Lung (tissue), 11 donors: ENCODE measurements at regions not wholly inside any gene's neighbourhood (a gene's known extent, or its start where the extent isn't known, plus 50 kb on each side); places are given as distances from the start of the nearest gene placed in this dataset.

Experiments
- ATAC-seq: fragments of 200-7000 bp; cut with Tn5 transposase; one replicate; pipeline ENCODE4 v1.9.1; 2020; ENCODE audit warnings: moderate number of reproducible peaks; ENCODE audit not compliant: insufficient read depth, low FRiP score
- DNase-seq, 3 donors: peaks; one replicate each; pipeline ENCODE4 v3.0.0-alpha.2; 2013 to 2017
- H3K27ac ChIP-seq, 2 donors: one replicate each; pipeline ENCODE4 v1.5.1; 2013; ENCODE audit warnings: mild to moderate bottlenecking in 2 of 2, moderate library complexity in 2 of 2, control low read depth in 1 of 2, inconsistent platforms in 1 of 2, low read depth in 1 of 2, low read length in 1 of 2
- H3K27me3 ChIP-seq, 3 donors: one replicate each; pipeline ENCODE4 v1.5.1; 2013; ENCODE audit warnings: low read length in 2 of 3; ENCODE audit not compliant: control insufficient read depth in 3 of 3, insufficient read depth in 3 of 3
- H3K36me3 ChIP-seq, 4 donors: one replicate each; pipeline ENCODE4 v1.5.1; 2013; ENCODE audit warnings: low read length in 4 of 4, mild to moderate bottlenecking in 1 of 4, moderate library complexity in 1 of 4; ENCODE audit not compliant: control insufficient read depth in 4 of 4, insufficient read depth in 4 of 4
- H3K4me1 ChIP-seq, 5 donors: one replicate each; pipeline ENCODE4 v1.5.1; 2013; ENCODE audit warnings: low read length in 5 of 5, mild to moderate bottlenecking in 2 of 5, moderate library complexity in 1 of 5; ENCODE audit not compliant: control insufficient read depth in 5 of 5, insufficient read depth in 5 of 5
- H3K4me3 ChIP-seq: one replicate; pipeline ENCODE4 v1.5.1; 2013; ENCODE audit warnings: mild to moderate bottlenecking, control low read depth, moderate library complexity
- H3K9ac ChIP-seq, 2 donors: one replicate each; pipeline ENCODE4 v1.5.1; 2013; ENCODE audit warnings: low read length in 2 of 2, control low read depth in 1 of 2; ENCODE audit not compliant: insufficient read depth in 1 of 2
- H3K9me3 ChIP-seq, 4 donors: one replicate each; pipeline ENCODE4 v1.5.1; 2013; ENCODE audit warnings: low read length in 3 of 4, mild to moderate bottlenecking in 1 of 4, moderate library complexity in 1 of 4; ENCODE audit not compliant: control insufficient read depth in 4 of 4, insufficient read depth in 3 of 4
- WGBS, 2 donors: extraction: QIAGEN DNeasy Blood & Tissue Kit; methylation state at CpG; one replicate each; pipeline ENCODE4 v1.1.7; 2013; 5-methylcytosine and 5-hydroxymethylcytosine counted together
- TF ChIP-seq, protein P1 (sequence below): IDR thresholded peaks from 2 replicates; pipeline ENCODE4 v1.5.1; 2012; ENCODE audit warnings: mild to moderate bottlenecking; ENCODE audit errors: control extremely low read depth, extremely low read depth
- donor health status: control.
- donor health status: control.
- donor health status: Bipolar disorder and iron deficiency.
- donor health status: healthy.
- donor health status: DM: yes; HTN: yes; CAD: no.

DNA sequence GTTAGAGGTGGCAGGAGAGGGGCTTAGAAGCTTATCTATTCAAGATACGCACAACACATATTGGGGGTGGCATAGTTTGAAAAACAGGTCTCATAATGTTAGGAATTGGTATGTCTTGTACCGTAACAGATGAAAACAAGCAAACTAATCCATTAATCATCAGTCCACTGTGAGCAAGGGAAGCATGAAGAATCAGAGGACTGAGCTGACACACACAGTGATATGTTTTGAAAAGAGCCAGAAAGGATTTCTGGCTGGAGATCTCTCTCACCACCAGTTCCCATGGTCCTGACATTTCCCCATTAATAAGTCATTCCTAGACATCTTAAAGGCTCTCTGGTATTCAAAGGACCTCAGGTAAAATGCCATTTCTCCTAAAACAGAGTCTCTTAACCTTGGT, 158.8 kb upstream of the PHACTR1 start:
- TF ChIP-seq, protein P1, sequence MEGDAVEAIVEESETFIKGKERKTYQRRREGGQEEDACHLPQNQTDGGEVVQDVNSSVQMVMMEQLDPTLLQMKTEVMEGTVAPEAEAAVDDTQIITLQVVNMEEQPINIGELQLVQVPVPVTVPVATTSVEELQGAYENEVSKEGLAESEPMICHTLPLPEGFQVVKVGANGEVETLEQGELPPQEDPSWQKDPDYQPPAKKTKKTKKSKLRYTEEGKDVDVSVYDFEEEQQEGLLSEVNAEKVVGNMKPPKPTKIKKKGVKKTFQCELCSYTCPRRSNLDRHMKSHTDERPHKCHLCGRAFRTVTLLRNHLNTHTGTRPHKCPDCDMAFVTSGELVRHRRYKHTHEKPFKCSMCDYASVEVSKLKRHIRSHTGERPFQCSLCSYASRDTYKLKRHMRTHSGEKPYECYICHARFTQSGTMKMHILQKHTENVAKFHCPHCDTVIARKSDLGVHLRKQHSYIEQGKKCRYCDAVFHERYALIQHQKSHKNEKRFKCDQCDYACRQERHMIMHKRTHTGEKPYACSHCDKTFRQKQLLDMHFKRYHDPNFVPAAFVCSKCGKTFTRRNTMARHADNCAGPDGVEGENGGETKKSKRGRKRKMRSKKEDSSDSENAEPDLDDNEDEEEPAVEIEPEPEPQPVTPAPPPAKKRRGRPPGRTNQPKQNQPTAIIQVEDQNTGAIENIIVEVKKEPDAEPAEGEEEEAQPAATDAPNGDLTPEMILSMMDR: no peak
- peaks cover 0 to 11% (median 1%) of the 10 kb centered on the region in 4 donors for H3K9me3 ChIP-seq
- WGBS, 2 donors: 85 to 91% methylated on average over 2 of the region's 2 CpGs
- no peak for ATAC-seq
- H3K36me3 ChIP-seq: no peaks in the 10 kb centered on the region
- H3K27ac ChIP-seq: no peak overlapping the region
- H3K27me3 ChIP-seq: no peaks in the 10 kb centered on the region
- H3K4me1 ChIP-seq: no peaks in the 10 kb centered on the region
- H3K4me3 ChIP-seq: no peak overlapping the region
- DNase-seq: no peak
- no peak overlapping the region for H3K9ac ChIP-seq

DNA sequence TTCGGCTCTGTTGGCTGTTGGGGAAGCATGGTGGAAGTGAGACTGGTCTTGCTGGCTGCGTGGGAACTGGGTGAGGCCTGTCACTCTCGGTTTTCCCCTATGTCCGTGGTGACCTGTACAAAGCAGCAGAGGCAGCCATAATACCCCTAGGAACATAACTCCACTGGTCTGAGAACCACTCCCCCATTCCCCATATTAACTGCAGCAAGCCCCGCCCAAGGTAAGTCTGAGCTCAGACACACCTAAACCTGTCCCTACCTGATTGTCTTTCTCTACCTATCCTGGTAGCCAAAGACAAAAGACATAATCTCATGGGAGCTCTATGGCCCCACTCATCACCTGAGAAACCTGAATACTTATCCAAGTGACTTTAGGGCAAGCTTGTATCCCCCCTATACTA, 156.3 kb upstream of the PHACTR1 start:
- H3K27me3 ChIP-seq: no peaks in the 10 kb centered on the region
- DNase-seq (no peak), ATAC-seq (no peak)
- H3K4me3 ChIP-seq: no peak overlapping the region
- H3K36me3 ChIP-seq: no peaks in the 10 kb centered on the region
- 82% methylated on average over 5 of the region's 5 CpGs for WGBS, 2 donors
- TF ChIP-seq, protein P1: no peak
- H3K9me3 ChIP-seq: peaks cover 0 to 11% (median 1%) of the 10 kb centered on the region in 4 donors
- H3K4me1 ChIP-seq: no peaks in the 10 kb centered on the region
- no peak overlapping the region for H3K9ac ChIP-seq
- H3K27ac ChIP-seq: no peak overlapping the region

DNA sequence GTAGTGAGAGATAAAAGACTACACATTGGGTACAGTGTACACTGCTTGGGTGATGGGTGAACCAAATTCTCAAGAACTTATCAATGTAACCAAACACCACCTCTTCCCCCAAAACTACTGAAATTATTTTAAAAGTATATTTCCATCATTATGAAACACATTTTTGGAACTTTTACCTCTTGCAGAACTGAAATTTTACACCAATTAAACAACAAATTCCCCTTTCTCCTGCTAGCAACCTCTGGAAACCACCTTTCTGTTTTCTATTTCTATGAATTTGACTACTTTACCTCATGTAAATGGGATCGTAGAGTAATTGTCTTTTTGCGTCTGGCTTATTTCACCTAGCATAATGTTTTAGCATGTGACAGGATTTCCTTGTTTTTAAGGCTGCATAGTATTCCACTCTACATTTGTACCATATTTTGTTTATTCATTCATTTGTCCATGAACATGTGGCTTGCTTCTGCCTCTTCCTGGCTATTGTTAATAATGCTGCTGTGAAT, 149.9 kb upstream of the PHACTR1 start:
- H3K4me1 ChIP-seq: no peaks in the 10 kb centered on the region
- 89 to 90% methylated on average over 2 of the region's 2 CpGs for WGBS, 2 donors
- ATAC-seq: no peak

More for the DNA sequence above, 149.9 kb upstream of the PHACTR1 start:
- no peaks in the 10 kb centered on the region for H3K36me3 ChIP-seq
- H3K9me3 ChIP-seq: peaks cover 0 to 3% (median 0%) of the 10 kb centered on the region in 4 donors
- H3K27me3 ChIP-seq: no peaks in the 10 kb centered on the region
- no peak overlapping the region for H3K27ac ChIP-seq
- no peak overlapping the region for H3K4me3 ChIP-seq
- no peak overlapping the region for H3K9ac ChIP-seq
- TF ChIP-seq, protein P1: no peak
- DNase-seq: no peak
